A673 (cell line): ENCODE measurements at regions not wholly inside any gene's neighbourhood (a gene's known extent, or its start where the extent isn't known, plus 50 kb on each side); places are given as distances from the start of the nearest gene placed in this dataset.

ENCODE experiments used
- BruUV-seq: library from RNA; stranded (reverse); fragments of 400-500 nt; replicated peaks from 2 replicates; lab custom pipeline; 2021; lab: Mats Ljungman, UMichigan
- CTCF ChIA-PET: fragments of 300-600 bp; sonication (Branson Sonifier 250); formaldehyde crosslinking; loops from one replicate; lab custom pipeline; 2022; ENCODE audit warnings: antibody characterized with exemption; lab: Charles Lee
- POLR2A ChIA-PET: fragments of 300-600 bp; sonication (Branson Sonifier 250); formaldehyde crosslinking; loops from one replicate; lab custom pipeline; 2022; ENCODE audit warnings: antibody characterized with exemption; ENCODE audit not compliant: low non-redundant PET; lab: Charles Lee
- DNase-seq: peaks from one replicate; pipeline ENCODE4 v3.0.0-alpha.2; 2015; ENCODE audit warnings: low spot score
- H3K27ac ChIP-seq: fragments of 200-600 bp; sonication (generic); 2 replicates; pipeline ENCODE4 v1.5.1; 2016; ENCODE audit warnings: mixed run types, low read depth, mild to moderate bottlenecking, mixed read lengths, antibody characterized with exemption, low read length; ENCODE audit not compliant: poor library complexity, severe bottlenecking
- H3K27me3 ChIP-seq: fragments of 200-600 bp; sonication (generic); replicated peaks from 2 replicates; pipeline ENCODE4 v1.6.1; 2017; ENCODE audit warnings: mixed run types, low read depth, mild to moderate bottlenecking, mixed read lengths, antibody characterized with exemption, low read length; ENCODE audit not compliant: insufficient read depth, poor library complexity
- H3K36me3 ChIP-seq: fragments of 200-600 bp; sonication (generic); 2 replicates; pipeline ENCODE4 v1.6.1; 2016; ENCODE audit warnings: mixed run types, mild to moderate bottlenecking, mixed read lengths, antibody characterized with exemption, low read length; ENCODE audit not compliant: insufficient read depth, poor library complexity, severe bottlenecking
- H3K4me1 ChIP-seq: fragments of 200-600 bp; sonication (generic); 2 replicates; pipeline ENCODE4 v1.6.1; 2017; ENCODE audit warnings: mixed run types, mild to moderate bottlenecking, mixed read lengths, antibody characterized with exemption, low read length; ENCODE audit not compliant: insufficient read depth, poor library complexity, severe bottlenecking
- H3K4me3 ChIP-seq: fragments of 200-600 bp; sonication (generic); 2 replicates; pipeline ENCODE4 v1.5.1; 2016; ENCODE audit warnings: low read depth, mixed run types, mild to moderate bottlenecking, mixed read lengths, low read length; ENCODE audit not compliant: poor library complexity, severe bottlenecking
- H3K9me3 ChIP-seq: fragments of 200-600 bp; sonication (generic); 2 replicates; pipeline ENCODE4 v1.6.1; 2016; ENCODE audit warnings: mixed run types, low read depth, mild to moderate bottlenecking, mixed read lengths, antibody characterized with exemption, low read length; ENCODE audit not compliant: poor library complexity, severe bottlenecking
- EZH2 ChIP-seq: fragments of 200-600 bp; sonication (generic); IDR thresholded peaks from 2 replicates; pipeline ENCODE4 v1.6.1; 2017; ENCODE audit warnings: borderline replicate concordance, low read depth, mild to moderate bottlenecking, mixed read lengths, antibody characterized with exemption, low read length; ENCODE audit not compliant: poor library complexity, severe bottlenecking
- intact Hi-C: fragments of 100-400 bp; cut with micrococcal nuclease; formaldehyde crosslinking; loops from one replicate; pipeline ENCODE4 v1.10.0; 2022; ENCODE audit not compliant: unreplicated experiment
- TF ChIP-seq, protein P1 (sequence below): fragments of 300-800, 200-600 bp; sonication (generic); conservative IDR thresholded peaks from 2 replicates; pipeline ENCODE4 v1.5.1; 2017; ENCODE audit warnings: low read depth, mild to moderate bottlenecking, antibody characterized with exemption, low read length, moderate library complexity, mixed read lengths

DNA sequence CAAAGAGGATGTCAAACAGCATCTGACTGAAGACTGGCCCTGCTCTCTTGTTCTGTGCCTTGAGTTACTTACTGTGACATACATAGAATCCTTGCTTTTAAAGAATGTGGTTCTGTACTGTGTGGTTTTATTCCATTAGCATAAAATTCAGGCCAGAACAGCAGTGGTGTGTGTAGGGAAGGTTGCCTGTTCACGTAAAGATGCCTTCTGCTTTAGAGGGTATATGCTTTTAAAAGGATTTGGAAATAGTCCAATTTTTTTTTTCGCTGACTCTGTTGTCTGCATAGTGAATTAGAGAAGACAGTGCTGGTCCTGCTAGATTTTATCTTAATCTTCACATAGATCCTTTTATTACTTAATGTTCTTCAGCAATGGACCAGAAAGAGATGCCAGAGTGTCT lies 470.8 kb upstream of the SEMA3A start:
- H3K36me3 ChIP-seq: no peaks in the 10 kb centered on the region
- DNase-seq: peak; percentile 78
- H3K4me3 ChIP-seq: no peak overlapping the region
- H3K27ac ChIP-seq: no peak overlapping the region
- H3K4me1 ChIP-seq: peaks cover 10% of the 10 kb centered on the region
- ChIA-PET POLR2A (no interaction called here), CTCF (no interaction called here)
- no TSS peak for BruUV-seq
- H3K27me3 ChIP-seq: no peaks in the 10 kb centered on the region
- no peak for TF ChIP-seq EZH2
- TF ChIP-seq, protein P1, sequence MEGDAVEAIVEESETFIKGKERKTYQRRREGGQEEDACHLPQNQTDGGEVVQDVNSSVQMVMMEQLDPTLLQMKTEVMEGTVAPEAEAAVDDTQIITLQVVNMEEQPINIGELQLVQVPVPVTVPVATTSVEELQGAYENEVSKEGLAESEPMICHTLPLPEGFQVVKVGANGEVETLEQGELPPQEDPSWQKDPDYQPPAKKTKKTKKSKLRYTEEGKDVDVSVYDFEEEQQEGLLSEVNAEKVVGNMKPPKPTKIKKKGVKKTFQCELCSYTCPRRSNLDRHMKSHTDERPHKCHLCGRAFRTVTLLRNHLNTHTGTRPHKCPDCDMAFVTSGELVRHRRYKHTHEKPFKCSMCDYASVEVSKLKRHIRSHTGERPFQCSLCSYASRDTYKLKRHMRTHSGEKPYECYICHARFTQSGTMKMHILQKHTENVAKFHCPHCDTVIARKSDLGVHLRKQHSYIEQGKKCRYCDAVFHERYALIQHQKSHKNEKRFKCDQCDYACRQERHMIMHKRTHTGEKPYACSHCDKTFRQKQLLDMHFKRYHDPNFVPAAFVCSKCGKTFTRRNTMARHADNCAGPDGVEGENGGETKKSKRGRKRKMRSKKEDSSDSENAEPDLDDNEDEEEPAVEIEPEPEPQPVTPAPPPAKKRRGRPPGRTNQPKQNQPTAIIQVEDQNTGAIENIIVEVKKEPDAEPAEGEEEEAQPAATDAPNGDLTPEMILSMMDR: no peak
- H3K9me3 ChIP-seq: no peaks in the 10 kb centered on the region
- intact Hi-C loops: no loop called here

DNA sequence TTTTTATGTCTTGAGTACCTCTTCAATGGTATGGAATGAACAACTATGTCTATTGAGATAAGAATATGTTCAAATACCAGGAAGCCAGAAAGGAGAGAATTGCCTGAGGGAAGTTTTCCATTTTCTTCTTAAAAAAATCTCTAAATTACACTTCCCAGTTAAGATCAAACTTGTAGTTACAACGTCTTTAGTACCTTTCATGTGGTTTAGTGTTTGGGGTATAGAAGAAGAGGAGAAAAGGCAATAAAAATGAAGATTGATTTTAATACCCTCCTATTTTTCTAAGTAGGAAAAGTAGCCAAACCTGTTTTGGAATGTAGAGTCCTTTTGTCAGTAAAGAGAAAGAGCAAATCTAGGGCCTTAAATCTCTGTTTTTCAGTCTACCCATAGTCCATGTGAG lies 470.0 kb upstream of the SEMA3A start:
- no peak overlapping the region for H3K27ac ChIP-seq
- intact Hi-C loops: no loop called here
- no peaks in the 10 kb centered on the region for H3K27me3 ChIP-seq
- BruUV-seq: no TSS peak
- H3K4me1 ChIP-seq: peaks cover 10% of the 10 kb centered on the region
- TF ChIP-seq, protein P1: no peak
- TF ChIP-seq EZH2: no peak
- H3K9me3 ChIP-seq: no peaks in the 10 kb centered on the region
- no peak for DNase-seq
- ChIA-PET CTCF (no interaction called here), POLR2A (no interaction called here)
- no peak overlapping the region for H3K4me3 ChIP-seq
- no peaks in the 10 kb centered on the region for H3K36me3 ChIP-seq

DNA sequence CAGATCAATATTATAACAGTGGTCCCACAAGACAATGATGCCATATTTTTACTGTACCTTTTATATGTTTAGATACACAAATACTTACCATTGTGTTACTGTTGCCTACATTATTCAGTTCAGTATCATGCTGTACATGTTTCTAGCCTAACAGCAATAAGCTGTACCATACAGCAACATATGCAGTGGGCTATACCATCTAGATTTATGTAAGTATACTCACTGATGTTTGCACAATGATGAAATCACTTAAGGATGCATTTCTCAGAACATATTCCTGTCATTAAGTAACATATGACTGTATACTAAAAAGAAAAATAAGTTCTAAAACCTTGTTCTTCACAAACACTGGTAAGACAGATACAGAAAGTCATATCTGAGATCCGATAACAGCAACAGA lies 468.6 kb upstream of the SEMA3A start:
- TF ChIP-seq EZH2: no peak
- TF ChIP-seq, protein P1: no peak
- CTCF ChIA-PET: no interaction called here
- H3K27me3 ChIP-seq: no peaks in the 10 kb centered on the region
- DNase-seq: no peak
- H3K9me3 ChIP-seq: no peaks in the 10 kb centered on the region
- H3K4me1 ChIP-seq: peaks cover 10% of the 10 kb centered on the region
- H3K36me3 ChIP-seq: no peaks in the 10 kb centered on the region
- POLR2A ChIA-PET: no interaction called here
- intact Hi-C loops: no loop called here
- no peak overlapping the region for H3K4me3 ChIP-seq
- no peak overlapping the region for H3K27ac ChIP-seq
- no TSS peak for BruUV-seq
